ENCODE measurements at regions not wholly inside any gene's neighbourhood (a gene's known extent, or its start where the extent isn't known, plus 50 kb on each side); places are given as distances from the start of the nearest gene placed in this dataset.

- POLR2A ChIA-PET = interaction anchor here (0.7 kb wide), 1 partner anchor 1420 kb away, joined by 3 read pairs; no protein-coding TSS in a partner anchor
- Histone ChIP-seq H3K36me3 (ENCODE audit: insufficient read depth, low read length) (no peaks in the 10 kb centered on the region), H3K27ac (ENCODE audit: low read depth, low read length, poor library complexity, severe bottlenecking) (no peak overlapping the region), H2AFZ (ENCODE audit: low read length) (no peak overlapping the region), H3K4me1 (ENCODE audit: insufficient read depth, low read length, poor library complexity, severe bottlenecking) (no peaks in the 10 kb centered on the region), H3K79me2 (ENCODE audit: insufficient read depth, low read depth, low read length) (no peaks in the 10 kb centered on the region), H3K9me2 (ENCODE audit: insufficient read depth, low read length) (no peaks in the 10 kb centered on the region), H4K20me1 (ENCODE audit: insufficient read depth, low read length) (no peaks in the 10 kb centered on the region; the same call in 1 of the 2 replicates), H3K4me3 (ENCODE audit: low read depth, low read length, poor library complexity, severe bottlenecking) (no peak overlapping the region), H3K4me2 (ENCODE audit: low read length) (no peak overlapping the region), H3K9me3 (ENCODE audit: low read length) (no peaks in the 10 kb centered on the region)
- CTCF ChIA-PET (ENCODE audit: unreplicated experiment) = no interaction called here
- intact Hi-C loops (cut with micrococcal nuclease; ENCODE audit: unreplicated experiment) = no loop called here
- DNase-seq (ENCODE audit: low spot score) = no peak
- no peak for TF ChIP-seq EZH2phosphoT487 (IDR thresholded peaks at IDR 0.05; ENCODE audit: borderline replicate concordance, low read depth, low read length)
- TF ChIP-seq CTCF (conservative IDR thresholded peaks at IDR 0.05; ENCODE audit: low read length) = no peak
- BruUV-seq (replicated peaks) = no TSS peak
These were observed 820.0 kb upstream of the SEMA6A start for GRCh38 chr5:117394506-117395157.

- Histone ChIP-seq H2AFZ (ENCODE audit: low read length) (no peak overlapping the region), H3K36me3 (ENCODE audit: insufficient read depth, low read length) (no peaks in the 10 kb centered on the region), H4K20me1 (ENCODE audit: insufficient read depth, low read length) (no peaks in the 10 kb centered on the region; the same call in 1 of the 2 replicates), H3K9me3 (ENCODE audit: low read length) (no peaks in the 10 kb centered on the region), H3K9me2 (ENCODE audit: insufficient read depth, low read length) (no peaks in the 10 kb centered on the region), H3K27ac (ENCODE audit: low read depth, low read length, poor library complexity, severe bottlenecking) (no peak overlapping the region), H3K4me1 (ENCODE audit: insufficient read depth, low read length, poor library complexity, severe bottlenecking) (no peaks in the 10 kb centered on the region), H3K79me2 (ENCODE audit: insufficient read depth, low read depth, low read length) (no peaks in the 10 kb centered on the region), H3K4me3 (ENCODE audit: low read depth, low read length, poor library complexity, severe bottlenecking) (no peak overlapping the region), H3K4me2 (ENCODE audit: low read length) (no peak overlapping the region)
- TF ChIP-seq EZH2phosphoT487 (IDR thresholded peaks at IDR 0.05; ENCODE audit: borderline replicate concordance, low read depth, low read length) = no peak
- no peak for TF ChIP-seq CTCF (conservative IDR thresholded peaks at IDR 0.05; ENCODE audit: low read length)
- POLR2A ChIA-PET = no interaction called here
- CTCF ChIA-PET (ENCODE audit: unreplicated experiment) = interaction anchor here (0.6 kb wide), 1 partner anchor 307 kb away, joined by 3 read pairs; no protein-coding TSS in a partner anchor
- DNase-seq (ENCODE audit: low spot score) = no peak
- intact Hi-C loops (cut with micrococcal nuclease; ENCODE audit: unreplicated experiment) = no loop called here
- BruUV-seq (replicated peaks) = no TSS peak
These were observed 818.5 kb upstream of the SEMA6A start for GRCh38 chr5:117393125-117393524.

- no peak for DNase-seq (ENCODE audit: low spot score)
- H3K36me3 ChIP-seq (ENCODE audit: insufficient read depth, low read length) = no peaks in the 10 kb centered on the region
- no peak overlapping the region for H3K4me3 ChIP-seq (ENCODE audit: low read depth, low read length, poor library complexity, severe bottlenecking)
- no peak overlapping the region for H2AFZ ChIP-seq (ENCODE audit: low read length)
- no peaks in the 10 kb centered on the region for H3K9me2 ChIP-seq (ENCODE audit: insufficient read depth, low read length)
- no peaks in the 10 kb centered on the region for H3K4me1 ChIP-seq (ENCODE audit: insufficient read depth, low read length, poor library complexity, severe bottlenecking)
- ChIA-PET CTCF (ENCODE audit: unreplicated experiment) (no interaction called here), POLR2A (interaction anchor here (0.7 kb wide), 1 partner anchor 421 kb away, joined by 3 read pairs; no protein-coding TSS in a partner anchor)
- H4K20me1 ChIP-seq (ENCODE audit: insufficient read depth, low read length) = no peaks in the 10 kb centered on the region
- intact Hi-C loops (cut with micrococcal nuclease; ENCODE audit: unreplicated experiment) = no loop called here
- no peak overlapping the region for H3K4me2 ChIP-seq (ENCODE audit: low read length)
- no peaks in the 10 kb centered on the region for H3K9me3 ChIP-seq (ENCODE audit: low read length)
- BruUV-seq (replicated peaks) = no TSS peak
- no peak overlapping the region for H3K27ac ChIP-seq (ENCODE audit: low read depth, low read length, poor library complexity, severe bottlenecking)
- TF ChIP-seq CTCF (conservative IDR thresholded peaks at IDR 0.05; ENCODE audit: low read length) (no peak), EZH2phosphoT487 (IDR thresholded peaks at IDR 0.05; ENCODE audit: borderline replicate concordance, low read depth, low read length) (no peak)
- H3K79me2 ChIP-seq (ENCODE audit: insufficient read depth, low read depth, low read length) = no peaks in the 10 kb centered on the region
These were observed 805.7 kb upstream of the SEMA6A start for GRCh38 chr5:117380316-117380715.
